H9 (cell line): ENCODE measurements at regions not wholly inside any gene's neighbourhood (a gene's known extent, or its start where the extent isn't known, plus 50 kb on each side); places are given as distances from the start of the nearest gene placed in this dataset.

Experiments used
- DNase-seq: peaks from one replicate; pipeline ENCODE4 v3.0.0-alpha.2; 2017
- H2AFZ ChIP-seq: one replicate; pipeline ENCODE4 v1.6.1; 2013; ENCODE audit warnings: mild to moderate bottlenecking, low read length, control low read depth, moderate library complexity
- H2AK5ac ChIP-seq: 2 replicates; pipeline ENCODE4 v1.6.1; 2013; ENCODE audit warnings: low read length, control low read depth, mixed read lengths; ENCODE audit not compliant: insufficient read length
- H2BK120ac ChIP-seq: one replicate; pipeline ENCODE4 v1.6.1; 2013; ENCODE audit warnings: low read depth, mild to moderate bottlenecking, low read length, control low read depth, inconsistent platforms; ENCODE audit not compliant: poor library complexity, severe bottlenecking
- H2BK12ac ChIP-seq: 2 replicates; pipeline ENCODE4 v1.6.1; 2013; ENCODE audit warnings: low read length, control low read depth, mixed read lengths, low read depth; ENCODE audit not compliant: insufficient read length
- H2BK15ac ChIP-seq: 2 replicates; pipeline ENCODE4 v1.6.1; 2013; ENCODE audit warnings: low read depth, low read length, control low read depth
- H2BK20ac ChIP-seq: one replicate; pipeline ENCODE4 v1.6.1; 2013; ENCODE audit warnings: low read depth, mild to moderate bottlenecking, low read length, control low read depth, inconsistent platforms; ENCODE audit not compliant: poor library complexity, severe bottlenecking
- H2BK5ac ChIP-seq: 2 replicates; pipeline ENCODE4 v1.6.1; 2013; ENCODE audit warnings: low read length, control low read depth, mixed read lengths; ENCODE audit not compliant: insufficient read length
- H3K14ac ChIP-seq: 2 replicates; pipeline ENCODE4 v1.6.1; 2013; ENCODE audit warnings: low read length, control low read depth; ENCODE audit not compliant: insufficient read depth
- H3K18ac ChIP-seq: 2 replicates; pipeline ENCODE4 v1.6.1; 2013; ENCODE audit warnings: low read depth, mild to moderate bottlenecking, mixed read lengths, low read length, control low read depth; ENCODE audit not compliant: insufficient read length
- H3K23ac ChIP-seq: 2 replicates; pipeline ENCODE4 v1.6.1; 2013; ENCODE audit warnings: low read length, control low read depth, mixed read lengths, low read depth; ENCODE audit not compliant: insufficient read length
- H3K23me2 ChIP-seq: 2 replicates; pipeline ENCODE4 v1.6.1; 2013; ENCODE audit warnings: low read depth, mild to moderate bottlenecking, mixed read lengths, low read length, control low read depth; ENCODE audit not compliant: insufficient read length, poor library complexity, severe bottlenecking
- H3K27ac ChIP-seq: 2 replicates; pipeline ENCODE4 v1.5.1; 2013; ENCODE audit warnings: low read length, control low read depth, mixed read lengths, low read depth; ENCODE audit not compliant: insufficient read length
- H3K27me3 ChIP-seq: 2 replicates; pipeline ENCODE4 v1.6.1; 2013; ENCODE audit warnings: low read length, control low read depth, inconsistent platforms; ENCODE audit not compliant: insufficient read depth
- H3K4ac ChIP-seq: 2 replicates; pipeline ENCODE4 v1.6.1; 2013; ENCODE audit warnings: low read depth, mild to moderate bottlenecking, control low read depth, inconsistent platforms, low read length, moderate library complexity
- H3K4me1 ChIP-seq: 2 replicates; pipeline ENCODE4 v1.6.1; 2013; ENCODE audit warnings: low read length, control low read depth, inconsistent platforms; ENCODE audit not compliant: insufficient read depth
- H3K4me2 ChIP-seq: 2 replicates; pipeline ENCODE4 v1.6.1; 2013; ENCODE audit warnings: low read length, control low read depth, mixed read lengths; ENCODE audit not compliant: insufficient read length, insufficient read depth
- H3K56ac ChIP-seq: 2 replicates; pipeline ENCODE4 v1.6.1; 2013; ENCODE audit warnings: low read depth, mild to moderate bottlenecking, mixed read lengths, low read length, control low read depth; ENCODE audit not compliant: insufficient read length
- H3K79me1 ChIP-seq: 2 replicates; pipeline ENCODE4 v1.6.1; 2013; ENCODE audit warnings: low read depth, mild to moderate bottlenecking, moderate library complexity, low read length, control low read depth, inconsistent platforms; ENCODE audit not compliant: insufficient read depth, poor library complexity, severe bottlenecking
- H3K79me2 ChIP-seq: 2 replicates; pipeline ENCODE4 v1.6.1; 2013; ENCODE audit warnings: low read length, control low read depth, inconsistent platforms; ENCODE audit not compliant: insufficient read depth
- H3K9ac ChIP-seq: 2 replicates; pipeline ENCODE4 v1.6.1; 2013; ENCODE audit warnings: low read length, control low read depth, mixed read lengths; ENCODE audit not compliant: insufficient read length; ENCODE audit errors: extremely low read depth
- H3K9me3 ChIP-seq: one replicate; pipeline ENCODE4 v1.6.1; 2013; ENCODE audit warnings: low read depth, low read length, inconsistent platforms; ENCODE audit not compliant: control insufficient read depth
- H3T11ph ChIP-seq: one replicate; pipeline ENCODE4 v1.6.1; 2013; ENCODE audit warnings: mild to moderate bottlenecking, low read length, control low read depth, inconsistent platforms
- H4K20me1 ChIP-seq: one replicate; pipeline ENCODE4 v1.6.1; 2013; ENCODE audit not compliant: control insufficient read depth, insufficient read length, insufficient read depth
- H4K5ac ChIP-seq: 2 replicates; pipeline ENCODE4 v1.6.1; 2013; ENCODE audit warnings: low read depth, mild to moderate bottlenecking, mixed read lengths, low read length, control low read depth; ENCODE audit not compliant: insufficient read length
- H4K8ac ChIP-seq: replicated peaks from 2 replicates; pipeline ENCODE4 v1.6.1; 2013; ENCODE audit warnings: low read length, control low read depth, mixed read lengths, low read depth; ENCODE audit not compliant: insufficient read length
- H4K91ac ChIP-seq: 2 replicates; pipeline ENCODE4 v1.6.1; 2013; ENCODE audit warnings: low read depth, mild to moderate bottlenecking, moderate library complexity, mixed read lengths, low read length, control low read depth; ENCODE audit not compliant: insufficient read length
- H3K27ac Mint-ChIP-seq, 3 experiments: 2 replicates in 2 of 3; 3 replicates in 1 of 3; pipeline ENCODE4 v1.8.0; 2020 to 2021; ENCODE audit warnings: mixed read lengths in 3 of 3, mild to moderate bottlenecking in 1 of 3, moderate library complexity in 1 of 3
- H3K27me3 Mint-ChIP-seq: 2 replicates; pipeline ENCODE4 v1.8.0; 2021; ENCODE audit warnings: low read depth, mild to moderate bottlenecking, moderate library complexity, mixed read lengths
- H3K36me3 Mint-ChIP-seq, 3 experiments: 2 replicates in 2 of 3; 3 replicates in 1 of 3; pipeline ENCODE4 v1.8.0; 2020 to 2021; ENCODE audit warnings: low read depth in 3 of 3, mixed read lengths in 3 of 3; ENCODE audit not compliant: insufficient read depth in 1 of 3
- H3K4me1 Mint-ChIP-seq, 2 experiments: 2 replicates each; pipeline ENCODE4 v1.8.0; 2020; ENCODE audit warnings: mixed read lengths in 2 of 2
- H3K4me3 Mint-ChIP-seq, 2 experiments: 2 replicates in 1 of 2; 3 replicates in 1 of 2; pipeline ENCODE4 v1.8.0; 2020 to 2021; ENCODE audit warnings: mild to moderate bottlenecking in 2 of 2, mixed read lengths in 2 of 2, moderate library complexity in 1 of 2
- H3K9me3 Mint-ChIP-seq, 2 experiments: 2 replicates in 1 of 2; 3 replicates in 1 of 2; pipeline ENCODE4 v1.8.0; 2020; ENCODE audit warnings: mild to moderate bottlenecking in 2 of 2, mixed read lengths in 2 of 2, moderate library complexity in 1 of 2
- CTCF ChIP-seq: fragments of 200-600 bp; sonication (generic); conservative IDR thresholded peaks from 3 replicates; pipeline ENCODE4 v1.8.0; 2021; ENCODE audit warnings: antibody characterized with exemption, mild to moderate bottlenecking
- WGBS: extraction: QIAGEN DNeasy Blood & Tissue Kit; methylation state at CpG from one replicate; pipeline ENCODE4 v1.1.7; 2013; ENCODE audit warnings: missing lambda C conversion rate, low lambda C conversion rate, mixed read lengths; ENCODE audit not compliant: insufficient read length; ENCODE audit errors: extremely low coverage; 5-methylcytosine and 5-hydroxymethylcytosine counted together

DNA sequence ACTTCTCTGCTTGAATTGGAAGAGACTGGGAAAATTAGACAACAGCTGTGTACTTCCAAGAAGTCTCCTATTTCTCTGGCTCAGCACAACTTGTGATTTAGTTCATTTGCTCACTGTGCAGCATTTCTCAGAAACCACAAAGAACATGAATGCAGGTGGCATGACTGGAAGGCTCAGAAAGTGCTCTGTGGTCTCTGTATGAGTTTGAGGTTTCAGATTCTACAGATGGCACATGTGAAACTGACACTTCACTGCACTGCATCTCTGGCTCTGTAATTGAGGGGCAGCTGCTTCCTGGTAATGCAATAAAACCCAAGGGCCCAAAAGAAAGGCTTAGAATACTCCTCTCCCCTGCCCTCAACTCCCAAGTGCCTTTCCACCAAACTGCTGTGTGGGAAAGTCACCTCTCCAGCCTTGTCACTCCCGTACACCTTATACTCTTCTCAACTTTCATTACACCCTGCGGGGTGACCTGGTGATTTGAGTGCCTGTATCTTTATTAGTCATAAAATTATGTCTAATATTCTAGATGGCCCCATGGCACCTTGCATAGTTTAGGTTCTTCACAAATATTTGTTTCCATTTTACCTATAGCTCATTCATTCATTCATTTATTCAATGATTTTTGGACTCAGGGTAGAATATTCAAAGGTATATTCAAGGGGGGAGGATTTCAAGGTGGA lies 82.5 kb downstream of the ESM1 start:
- no peak overlapping the region for H3K27ac ChIP-seq
- no CpG with 5 or more reads among the region's 2 CpGs for WGBS
- H3K36me3 Mint-ChIP-seq, result no peaks in the 10 kb centered on the region
- no peaks in the 10 kb centered on the region for H3K79me2 ChIP-seq
- no peak overlapping the region for H2AFZ ChIP-seq
- H2BK20ac ChIP-seq, result no peak overlapping the region
- H3K4me3 Mint-ChIP-seq, result no peak overlapping the region
- no peak overlapping the region for H3K56ac ChIP-seq
- no peak overlapping the region for H4K91ac ChIP-seq
- peaks cover 5% of the 10 kb centered on the region in 2 experiments; a peak in 1 of 4 replicates for H3K4me1 Mint-ChIP-seq
- H4K20me1 ChIP-seq, result no peaks in the 10 kb centered on the region
- no peak overlapping the region for H2BK5ac ChIP-seq
- H2AK5ac ChIP-seq, result no peak overlapping the region
- no peak overlapping the region for H3K18ac ChIP-seq
- no peak for DNase-seq
- no peaks in the 10 kb centered on the region for H3K23me2 ChIP-seq
- no peak overlapping the region for H3T11ph ChIP-seq
- H3K79me1 ChIP-seq, result no peaks in the 10 kb centered on the region
- no peak overlapping the region for H2BK120ac ChIP-seq
- H3K9me3 Mint-ChIP-seq, result no peaks in the 10 kb centered on the region
- TF ChIP-seq CTCF, result no peak
- H4K5ac ChIP-seq, result no peak overlapping the region
- no peak overlapping the region for H2BK15ac ChIP-seq
- no peaks in the 10 kb centered on the region for H3K27me3 ChIP-seq
- no peak overlapping the region for H3K4me2 ChIP-seq
- no peak overlapping the region for H3K14ac ChIP-seq
- H3K23ac ChIP-seq, result no peak overlapping the region
- no peaks in the 10 kb centered on the region for H3K4me1 ChIP-seq
- no peak overlapping the region for H2BK12ac ChIP-seq
- no peak overlapping the region for H3K4ac ChIP-seq
- no peak overlapping the region for H3K9ac ChIP-seq
- H4K8ac ChIP-seq, result no peak overlapping the region
- H3K27me3 Mint-ChIP-seq, result peaks cover 3% of the 10 kb centered on the region
- H3K27ac Mint-ChIP-seq, result no peak overlapping the region
- no peaks in the 10 kb centered on the region for H3K9me3 ChIP-seq
